ENCODE measurements at regions not wholly inside any gene's neighbourhood (a gene's known extent, or its start where the extent isn't known, plus 50 kb on each side); places are given as distances from the start of the nearest gene placed in this dataset.

GRCh38 chr6:93989630-93990029 is 570.3 kb upstream of the EPHA7 start:
- H3K4me2 ChIP-seq = no peak overlapping the region
- no peaks in the 10 kb centered on the region for H3K4me1 ChIP-seq
- no peak overlapping the region for H3K27ac ChIP-seq
- ATAC-seq (no peak), DNase-seq (ENCODE audit: low read depth in 1 of 2, low spot score in 1 of 2) (no peak), FAIRE-seq (no peak)
- H3K4me3 ChIP-seq = no peak overlapping the region
- 54% methylated on average over 2 of the region's 2 CpGs for WGBS (ENCODE audit: missing lambda C conversion rate)
- POLR2A ChIA-PET = no interaction called here
- H3K9me3 ChIP-seq = no peaks in the 10 kb centered on the region
- TF ChIP-seq TP53 (CRISPR knock-in tag; IDR thresholded peaks at IDR 0.05) = no peak
- no peak for TF ChIP-seq REST (IDR thresholded peaks at IDR 0.05)
- TF ChIP-seq USF2 (IDR thresholded peaks at IDR 0.05) = no peak
- TF ChIP-seq CBX8 (IDR thresholded peaks at IDR 0.05) = no peak
- no peak for TF ChIP-seq POLR2AphosphoS2 (conservative IDR thresholded peaks at IDR 0.05; ENCODE audit: low read length)
- TF ChIP-seq FOSB (CRISPR knock-in tag; IDR thresholded peaks at IDR 0.05) = no peak
- no peak for TF ChIP-seq POLR2A (IDR thresholded peaks at IDR 0.05; ENCODE audit: low read length)
- TF ChIP-seq E2F6 (IDR thresholded peaks at IDR 0.05; ENCODE audit: borderline replicate concordance, low read depth) = no peak
- no peak for TF ChIP-seq PHF8 (IDR thresholded peaks at IDR 0.05; ENCODE audit: borderline replicate concordance, low read depth)
- TF ChIP-seq CHD2 (IDR thresholded peaks at IDR 0.05; ENCODE audit: low read length, partially characterized antibody) = no peak
- no peak for TF ChIP-seq HEYL (CRISPR knock-in tag; IDR thresholded peaks at IDR 0.05)
- TF ChIP-seq RNF2 (IDR thresholded peaks at IDR 0.05; ENCODE audit: borderline replicate concordance, low read depth) = no peak
- no peak for TF ChIP-seq CEBPB (IDR thresholded peaks at IDR 0.05)
- TF ChIP-seq ZSCAN20 (CRISPR knock-in tag; IDR thresholded peaks at IDR 0.05) = no peak
- CTCF ChIA-PET = no interaction called here

GRCh38 chr6:93985953-93986352 is 566.6 kb upstream of the EPHA7 start:
- DNase-seq (ENCODE audit: low read depth in 1 of 2, low spot score in 1 of 2) (no peak), ATAC-seq (no peak), FAIRE-seq (no peak)
- TF ChIP-seq, protein P1, sequence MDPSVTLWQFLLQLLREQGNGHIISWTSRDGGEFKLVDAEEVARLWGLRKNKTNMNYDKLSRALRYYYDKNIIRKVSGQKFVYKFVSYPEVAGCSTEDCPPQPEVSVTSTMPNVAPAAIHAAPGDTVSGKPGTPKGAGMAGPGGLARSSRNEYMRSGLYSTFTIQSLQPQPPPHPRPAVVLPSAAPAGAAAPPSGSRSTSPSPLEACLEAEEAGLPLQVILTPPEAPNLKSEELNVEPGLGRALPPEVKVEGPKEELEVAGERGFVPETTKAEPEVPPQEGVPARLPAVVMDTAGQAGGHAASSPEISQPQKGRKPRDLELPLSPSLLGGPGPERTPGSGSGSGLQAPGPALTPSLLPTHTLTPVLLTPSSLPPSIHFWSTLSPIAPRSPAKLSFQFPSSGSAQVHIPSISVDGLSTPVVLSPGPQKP (IDR thresholded peaks at IDR 0.05; ENCODE audit: low read depth, low read length) = no peak
- TF ChIP-seq KDM5A (IDR thresholded peaks at IDR 0.05) = no peak
- no peak for TF ChIP-seq ZFP36 (IDR thresholded peaks at IDR 0.05; ENCODE audit: borderline replicate concordance, partially characterized antibody)
- no peak for TF ChIP-seq BHLHE40 (IDR thresholded peaks at IDR 0.05; ENCODE audit: low read depth, low read length)
- TF ChIP-seq ESRRA (IDR thresholded peaks at IDR 0.05; ENCODE audit: borderline replicate concordance, low read length) = no peak
- no peak for TF ChIP-seq JUN (IDR thresholded peaks at IDR 0.05)
- TF ChIP-seq GATA3 (IDR thresholded peaks at IDR 0.05; ENCODE audit: borderline replicate concordance) = no peak
- no peak for TF ChIP-seq ZSCAN20 (CRISPR knock-in tag; IDR thresholded peaks at IDR 0.05)
- no peak for TF ChIP-seq FOSB (CRISPR knock-in tag; IDR thresholded peaks at IDR 0.05)
- TF ChIP-seq USF2 (IDR thresholded peaks at IDR 0.05) = no peak
- TF ChIP-seq HES2 (IDR thresholded peaks at IDR 0.05) = no peak
- no peak for TF ChIP-seq CBX2 (IDR thresholded peaks at IDR 0.05; ENCODE audit: borderline replicate concordance, low read depth)
- no peak for TF ChIP-seq EHMT2 (IDR thresholded peaks at IDR 0.05; ENCODE audit: low read depth)
- TF ChIP-seq MAFK (IDR thresholded peaks at IDR 0.05; ENCODE audit: partially characterized antibody) = no peak
- TF ChIP-seq HMGXB4 (CRISPR knock-in tag; IDR thresholded peaks at IDR 0.05; ENCODE audit: borderline replicate concordance) = no peak
- Histone ChIP-seq H3K9me3 (no peaks in the 10 kb centered on the region), H3K4me2 (no peak overlapping the region), H3K27ac (no peak overlapping the region), H3K4me3 (no peak overlapping the region), H3K4me1 (no peaks in the 10 kb centered on the region)
- 27% methylated on average over 2 of the region's 2 CpGs for WGBS (ENCODE audit: missing lambda C conversion rate)
- CTCF ChIA-PET = no interaction called here
- POLR2A ChIA-PET = no interaction called here

Data from A549 (cell line).